Adrenal gland (tissue), 5 donors: ENCODE measurements at regions not wholly inside any gene's neighbourhood (a gene's known extent, or its start where the extent isn't known, plus 50 kb on each side); places are given as distances from the start of the nearest gene placed in this dataset.

Experiments used
- CTCF ChIP-seq, 6 experiments: fragments of 450-650 bp in 4 of 6; fragments of 200-600 bp in 2 of 6; sonication (generic) in 1 of 6; IDR thresholded peaks; 1 replicate in 5 of 6; 2 replicates in 1 of 6; pipeline versions ENCODE4 v1.5.1 to v1.8.0; 2016 to 2021; ENCODE audit warnings: antibody characterized with exemption in 6 of 6, mild to moderate bottlenecking in 2 of 6, moderate library complexity in 1 of 6
- POLR2A ChIP-seq, 2 donors: fragments of 450-650 bp; IDR thresholded peaks; one replicate each; pipeline ENCODE4 v1.6.1; 2017; ENCODE audit warnings: antibody characterized with exemption in 2 of 2, mild to moderate bottlenecking in 2 of 2, moderate library complexity in 1 of 2
- donor health status: DM: no; HTN: no; CAD: no.

- TF ChIP-seq POLR2A (IDR thresholded peaks at IDR 0.05) = no peak
- no peak for TF ChIP-seq CTCF (IDR thresholded peaks at IDR 0.05)
Observed at GRCh38 chr2:209351636-209352035, 72.2 kb upstream of the MAP2 start.
